Breast epithelium (tissue), 3 donors: ENCODE measurements at regions not wholly inside any gene's neighbourhood (a gene's known extent, or its start where the extent isn't known, plus 50 kb on each side); places are given as distances from the start of the nearest gene placed in this dataset.

Source experiments
- CTCF ChIP-seq, 3 donors: fragments of 450-650 bp; IDR thresholded peaks; one replicate each; pipeline ENCODE4 v1.5.1; 2016 to 2017; ENCODE audit warnings: antibody characterized with exemption in 3 of 3, mild to moderate bottlenecking in 3 of 3, moderate library complexity in 3 of 3
- POLR2A ChIP-seq: fragments of 450-650 bp; IDR thresholded peaks from one replicate; pipeline ENCODE4 v1.6.1; 2016; ENCODE audit warnings: antibody characterized with exemption, mild to moderate bottlenecking, moderate library complexity

GRCh38 chr5:124061663-124062062 is 549.7 kb downstream of the CSNK1G3 start:
- TF ChIP-seq CTCF (IDR thresholded peaks at IDR 0.05) (no peak), POLR2A (no peak)
